HG03354 (cell line): ENCODE measurements at regions not wholly inside any gene's neighbourhood (a gene's known extent, or its start where the extent isn't known, plus 50 kb on each side); places are given as distances from the start of the nearest gene placed in this dataset.

ENCODE experiments used
- ATAC-seq: cut with Tn5 transposase; IDR thresholded peaks from one replicate; pipeline ENCODE4 v1.9.1; 2021; ENCODE audit warnings: mild to moderate bottlenecking; ENCODE audit not compliant: unreplicated experiment, poor library complexity, severe bottlenecking

DNA sequence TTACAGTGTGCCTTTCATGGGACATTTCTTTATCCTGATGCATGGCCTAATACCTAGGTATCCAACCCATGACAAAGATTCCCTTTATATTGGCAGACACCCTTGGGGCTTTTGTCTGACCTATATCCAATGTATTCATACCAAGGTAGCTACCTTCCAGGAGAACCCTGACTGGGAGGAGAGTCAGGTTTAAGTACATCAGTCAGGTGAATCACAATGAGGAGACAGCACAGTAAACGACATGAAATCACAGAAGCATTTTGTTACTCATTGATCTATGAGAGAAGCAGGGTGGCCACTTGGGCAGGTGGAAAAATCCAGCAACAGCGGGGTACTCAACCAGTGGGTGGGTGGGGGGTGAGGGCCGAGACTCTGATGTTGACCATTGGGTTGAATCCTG is 527.4 kb upstream of the ATXN8OS start:
- no peak for ATAC-seq

DNA sequence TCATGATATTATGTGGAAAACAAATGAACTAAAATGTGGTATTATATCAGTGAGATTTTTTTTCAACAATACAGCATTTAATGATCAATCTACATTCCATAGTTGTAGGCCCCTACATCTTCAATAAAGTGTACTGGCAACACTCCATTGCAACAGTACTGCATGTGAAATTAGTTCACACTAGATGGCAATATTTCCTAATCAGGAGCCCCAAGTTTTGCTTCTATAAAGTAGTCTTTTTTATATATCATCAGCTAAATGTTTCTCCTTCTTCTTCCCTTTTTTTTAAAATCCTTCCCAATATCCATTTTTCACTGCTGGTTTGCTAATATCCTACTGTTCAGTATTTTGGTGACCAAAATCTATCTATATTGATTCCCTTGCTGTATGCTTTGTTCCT is 528.3 kb upstream of the ATXN8OS start:
- no peak for ATAC-seq

DNA sequence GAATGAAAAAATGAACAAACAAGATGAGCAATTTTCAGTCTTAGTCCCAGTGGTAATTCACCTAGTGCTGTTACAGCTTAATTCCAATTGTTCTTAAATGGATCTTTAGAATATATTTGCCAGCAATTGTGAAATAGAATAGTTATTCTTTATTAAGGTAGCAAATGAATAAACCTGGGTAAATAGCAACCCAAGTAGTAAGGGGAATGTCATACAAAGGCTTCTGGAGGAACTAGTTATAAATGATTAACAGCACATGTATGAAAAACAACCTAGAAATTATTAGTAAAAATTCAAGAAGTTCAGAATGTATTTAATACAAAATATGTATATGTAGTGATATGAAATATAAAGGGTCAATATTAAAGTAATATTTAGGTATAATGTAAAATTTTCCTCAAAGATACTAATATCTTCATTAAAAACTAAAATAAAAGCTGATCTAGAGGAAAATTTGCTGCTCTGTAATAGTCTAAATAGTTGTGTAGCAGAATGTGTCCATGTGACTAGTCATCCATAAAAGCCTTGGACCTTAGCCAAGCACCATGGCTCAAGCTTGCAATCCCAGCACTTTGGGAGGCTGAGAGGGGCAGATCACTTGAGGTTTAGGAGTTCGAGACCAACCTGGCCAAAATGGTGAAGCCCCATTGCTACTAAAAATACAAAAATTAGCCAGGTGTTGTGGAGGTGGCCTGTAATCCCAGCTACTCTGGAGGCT is 535.9 kb upstream of the ATXN8OS start:
- no peak for ATAC-seq

- ATAC-seq = no peak
Observed at GRCh38 chr13:69567514-69567913, 540.1 kb upstream of the ATXN8OS start.

DNA sequence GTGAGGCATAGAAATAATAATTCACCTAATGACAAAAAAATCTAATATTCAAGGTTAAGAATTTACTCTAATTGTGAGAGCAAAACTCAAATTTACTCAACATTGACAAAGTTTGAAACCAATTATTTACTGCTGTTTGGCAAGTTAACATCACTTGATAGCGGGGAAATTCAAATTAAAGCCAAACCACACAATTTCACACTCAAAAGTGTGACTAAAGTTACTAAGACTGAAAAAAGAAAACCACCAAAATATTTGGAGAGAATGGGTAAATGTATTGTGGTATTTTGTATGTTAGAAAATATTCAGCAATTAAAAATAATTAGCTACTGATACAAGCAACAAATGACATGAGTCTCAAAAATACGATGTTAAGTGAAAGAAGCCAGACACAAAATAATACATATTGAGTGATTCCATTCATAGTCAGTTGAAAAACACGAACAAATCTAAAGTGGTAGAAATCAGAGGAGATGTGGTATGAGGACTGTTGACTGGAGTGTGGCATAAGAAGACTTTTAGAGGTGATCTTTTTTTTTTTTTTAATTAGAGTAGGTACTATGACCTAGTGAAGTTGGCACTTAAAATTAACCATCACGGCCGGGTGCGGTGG is 541.4 kb upstream of the ATXN8OS start:
- no peak for ATAC-seq

DNA sequence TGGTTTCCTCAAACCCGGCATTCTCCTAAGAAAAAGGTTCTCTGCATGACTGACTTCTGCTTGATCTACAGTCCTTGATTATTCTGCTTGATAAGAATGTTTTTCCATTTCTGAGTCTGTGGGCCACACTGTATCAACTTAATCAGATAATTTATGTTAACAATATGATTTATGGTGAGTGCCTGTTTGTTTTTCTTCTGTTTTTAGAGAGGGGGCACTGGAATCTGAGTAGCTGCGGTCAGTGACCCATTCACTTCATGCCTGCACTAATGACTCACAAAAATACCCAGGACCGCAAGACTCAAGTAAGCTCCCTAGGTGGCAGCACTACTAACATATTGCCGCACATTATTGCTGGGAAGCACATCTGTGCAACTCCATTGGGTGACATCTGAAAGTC is 542.3 kb upstream of the ATXN8OS start:
- no peak for ATAC-seq

DNA sequence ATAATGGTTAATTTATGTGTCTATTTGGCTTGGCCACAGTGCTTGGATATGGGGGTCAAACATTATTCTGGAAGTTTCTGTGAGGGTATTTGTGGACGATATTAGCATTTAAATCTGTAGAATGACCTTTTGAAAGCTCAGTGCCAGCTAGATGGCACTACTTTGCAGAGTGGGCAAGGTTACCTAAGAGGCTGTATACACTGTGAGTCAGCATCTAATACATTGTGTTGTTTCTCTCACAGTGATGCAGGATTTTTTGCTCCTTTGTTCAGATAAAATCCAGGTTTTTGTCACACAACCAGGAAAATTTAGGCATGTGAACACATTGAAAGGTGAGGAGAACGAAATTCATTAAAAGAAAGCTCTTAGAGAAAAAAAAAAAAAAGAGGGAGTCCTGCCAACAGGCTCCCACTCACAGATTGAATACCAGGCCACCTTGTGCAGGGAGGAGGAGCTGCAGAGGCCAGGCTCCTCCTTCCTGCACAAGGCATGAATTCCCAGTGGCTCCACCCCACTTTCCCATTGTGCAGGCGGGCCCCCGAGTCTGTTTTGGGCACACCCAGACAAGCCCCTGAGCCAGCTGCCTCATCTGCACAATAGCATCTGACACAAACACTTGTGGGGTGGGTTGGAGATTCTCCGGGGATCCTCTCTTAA is 551.0 kb upstream of the ATXN8OS start:
- ATAC-seq = no peak

DNA sequence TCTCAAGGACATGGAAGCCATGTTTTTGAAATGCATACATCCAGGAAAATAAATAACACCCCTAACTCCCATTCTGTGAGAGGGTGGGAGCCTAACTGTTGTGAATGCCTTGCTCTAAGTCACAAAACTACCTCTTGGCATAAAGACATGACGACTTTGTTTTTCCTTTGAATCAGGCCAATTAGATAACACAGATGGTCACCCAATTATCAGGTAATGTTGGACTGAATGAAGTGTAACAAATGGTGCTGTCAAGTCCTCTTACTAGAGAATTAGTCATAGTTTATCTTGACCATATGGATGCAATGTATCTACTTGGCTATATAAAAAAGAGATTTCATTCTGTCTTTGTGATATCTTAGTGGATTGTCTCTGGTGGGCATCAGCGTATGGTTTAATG is 553.6 kb upstream of the ATXN8OS start:
- ATAC-seq = no peak

DNA sequence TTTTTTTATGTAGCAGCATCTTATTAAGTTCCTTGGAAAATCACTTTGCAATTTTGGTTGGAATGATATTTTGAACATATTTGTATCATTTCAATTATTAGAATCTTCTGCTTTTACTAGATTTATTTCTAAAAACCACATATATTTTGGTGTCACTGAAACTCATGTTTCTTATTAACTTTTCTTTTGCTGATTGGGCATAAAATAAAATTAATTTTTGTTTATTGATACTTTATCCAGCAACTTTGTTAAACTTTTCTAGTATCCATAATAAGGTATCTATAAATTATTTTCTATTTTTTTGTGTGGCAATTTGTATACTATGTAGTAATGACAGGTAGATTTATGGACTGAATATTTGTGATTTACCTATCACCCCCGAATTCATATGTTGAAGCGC is 556.4 kb upstream of the ATXN8OS start:
- no peak for ATAC-seq

- ATAC-seq = no peak
Observed at GRCh38 chr13:69547780-69548179, 559.8 kb upstream of the ATXN8OS start.

- no peak for ATAC-seq
Observed at GRCh38 chr13:69545551-69545950, 562.1 kb upstream of the ATXN8OS start.

- ATAC-seq = no peak
Observed at GRCh38 chr13:69524459-69525150, 583.0 kb upstream of the ATXN8OS start.

- no peak for ATAC-seq
Observed at GRCh38 chr13:69496981-69497380, 610.6 kb upstream of the ATXN8OS start.

GRCh38 chr13:69495096-69495495 is 612.5 kb upstream of the ATXN8OS start:
- ATAC-seq = no peak

GRCh38 chr13:69487576-69487975 is 620.0 kb upstream of the ATXN8OS start:
- no peak for ATAC-seq

DNA sequence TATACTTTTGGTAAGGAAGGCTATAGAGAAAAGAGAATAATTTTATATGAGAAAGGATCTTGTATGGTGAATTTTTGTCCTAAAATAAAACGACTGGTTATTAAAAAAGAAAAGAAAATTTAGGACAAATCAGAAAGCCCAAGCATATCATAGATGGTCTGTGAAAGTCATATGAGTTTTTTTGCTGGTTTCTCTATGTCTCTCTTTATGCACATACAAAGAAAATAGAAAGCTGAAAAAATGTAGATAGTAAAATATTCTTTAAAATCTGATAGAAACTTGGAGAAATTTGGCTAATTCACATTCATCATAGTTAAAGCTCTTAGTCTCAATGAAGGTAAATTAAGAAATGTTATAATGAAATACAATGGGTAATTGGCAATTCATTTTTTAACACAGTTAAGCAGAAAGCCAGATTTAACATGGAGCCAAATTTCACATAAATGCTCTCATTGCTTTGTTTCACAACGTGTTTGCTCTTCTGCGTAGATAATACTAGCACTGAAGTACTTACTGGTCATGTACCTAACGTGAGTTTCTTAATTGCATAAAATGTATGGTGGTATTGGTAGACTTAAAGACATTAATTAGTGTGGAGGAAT is 621.5 kb upstream of the ATXN8OS start:
- no peak for ATAC-seq

GRCh38 chr13:69477451-69477850 is 630.2 kb upstream of the ATXN8OS start:
- no peak for ATAC-seq

GRCh38 chr13:69474011-69474685 is 633.5 kb upstream of the ATXN8OS start:
- ATAC-seq = no peak

GRCh38 chr13:69468624-69469023 is 639.0 kb upstream of the ATXN8OS start:
- ATAC-seq = no peak

DNA sequence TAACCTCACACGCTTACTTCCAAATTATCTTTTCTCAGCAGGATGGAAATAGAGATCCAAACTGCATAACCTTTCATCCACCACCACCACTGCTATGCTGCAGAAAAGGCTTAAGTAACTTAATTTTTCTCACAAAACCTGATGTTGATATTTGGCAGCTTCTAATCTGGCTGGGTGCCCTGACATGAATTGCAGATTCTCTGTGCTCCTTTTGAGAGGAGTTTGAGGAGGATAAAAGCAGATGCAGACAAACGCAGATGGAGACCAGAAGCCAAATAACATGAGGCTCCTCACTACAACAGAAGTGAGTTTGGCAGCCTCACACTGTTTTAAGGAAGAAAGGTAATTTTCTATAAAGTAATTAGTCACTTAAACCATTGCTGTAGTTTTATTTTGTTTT is 646.2 kb upstream of the ATXN8OS start:
- no peak for ATAC-seq
